NCI-H510A (cell line): ENCODE measurements at regions not wholly inside any gene's neighbourhood (a gene's known extent, or its start where the extent isn't known, plus 50 kb on each side); places are given as distances from the start of the nearest gene placed in this dataset.
A peak's percentile ranks its signal among the peaks of the same experiment; 100 is the strongest.

ENCODE experiments used
- DNase-seq: peaks from one replicate; lab custom pipeline; 2025; lab: John Stamatoyannopoulos, UW

DNA sequence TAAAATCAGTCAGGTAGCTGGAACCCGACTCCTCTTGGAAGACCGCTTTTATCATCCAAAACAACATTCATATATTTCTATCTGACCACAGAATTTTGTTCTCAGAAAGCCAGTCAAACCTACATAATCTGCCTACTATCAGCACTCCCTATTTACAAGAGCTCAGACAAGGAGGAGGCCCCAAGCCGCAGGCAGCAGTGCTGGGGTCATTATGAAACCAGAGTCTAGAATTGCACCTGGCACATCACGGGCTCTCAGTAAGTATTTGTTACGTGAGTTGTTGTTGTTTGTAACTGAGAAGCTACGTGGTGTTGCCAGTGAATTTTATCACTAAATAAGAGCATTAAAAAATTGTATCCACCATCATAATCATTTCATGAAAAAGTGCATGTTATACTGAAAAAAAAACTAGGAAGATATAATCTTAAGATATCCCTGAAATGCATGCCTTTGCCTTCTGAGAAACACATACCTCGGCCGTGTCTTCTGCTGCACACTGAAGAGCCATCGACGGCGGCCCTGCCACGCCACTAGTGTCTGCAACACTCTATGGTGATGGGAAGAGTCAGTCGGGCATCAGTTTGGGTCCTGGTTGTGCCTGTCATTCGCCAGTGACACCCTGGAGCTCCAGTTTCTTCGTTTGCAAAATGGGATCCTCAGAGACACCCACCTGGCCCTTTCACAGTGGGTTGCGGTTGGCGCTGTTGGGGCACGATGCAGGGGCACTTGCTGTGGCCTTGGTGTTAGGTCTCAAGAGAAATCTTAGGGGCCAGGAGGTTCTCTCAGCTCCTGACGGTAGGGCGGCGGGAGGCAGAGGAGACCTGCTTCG lies 505.9 kb downstream of the EIPR1 start:
- no peak for DNase-seq

DNA sequence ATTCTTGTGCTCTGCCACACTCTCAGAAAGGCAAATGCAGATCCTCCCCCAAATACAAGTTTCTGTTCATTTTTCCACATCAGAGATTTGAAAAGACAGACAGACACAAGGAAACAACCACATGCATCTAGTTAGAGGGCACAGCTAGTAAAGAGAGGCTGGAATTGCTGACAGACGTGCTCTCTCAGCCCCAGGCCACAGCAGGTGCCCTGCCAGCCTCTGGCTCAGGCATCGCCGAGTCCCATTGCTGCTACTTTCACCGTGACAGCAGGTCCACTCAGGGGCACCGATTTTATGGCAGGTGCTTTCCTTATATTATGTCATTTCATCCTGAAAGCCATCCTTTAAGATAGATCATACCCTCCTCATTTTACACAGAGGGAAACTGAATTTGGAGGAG lies 507.5 kb downstream of the EIPR1 start:
- peak; percentile 10 for DNase-seq

DNA sequence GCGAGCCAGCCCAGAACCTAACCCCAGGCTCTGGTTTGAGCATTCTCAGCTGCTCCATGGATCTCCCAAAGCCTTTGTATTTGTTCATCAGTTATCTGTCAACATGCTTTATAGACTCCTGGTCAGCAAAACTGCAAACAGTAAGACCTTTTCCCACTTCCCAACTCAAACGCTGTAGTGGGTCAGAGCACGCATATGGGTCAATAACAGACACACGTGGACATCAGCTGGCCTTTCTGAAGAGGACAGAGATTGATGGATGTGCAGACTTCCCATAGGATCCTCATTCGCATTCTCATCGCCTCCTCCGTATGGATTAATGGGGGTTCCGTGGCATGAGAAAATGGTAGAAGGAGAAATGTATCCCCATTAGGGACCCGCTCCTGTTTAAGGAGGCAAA lies 508.1 kb downstream of the EIPR1 start:
- DNase-seq: no peak

DNA sequence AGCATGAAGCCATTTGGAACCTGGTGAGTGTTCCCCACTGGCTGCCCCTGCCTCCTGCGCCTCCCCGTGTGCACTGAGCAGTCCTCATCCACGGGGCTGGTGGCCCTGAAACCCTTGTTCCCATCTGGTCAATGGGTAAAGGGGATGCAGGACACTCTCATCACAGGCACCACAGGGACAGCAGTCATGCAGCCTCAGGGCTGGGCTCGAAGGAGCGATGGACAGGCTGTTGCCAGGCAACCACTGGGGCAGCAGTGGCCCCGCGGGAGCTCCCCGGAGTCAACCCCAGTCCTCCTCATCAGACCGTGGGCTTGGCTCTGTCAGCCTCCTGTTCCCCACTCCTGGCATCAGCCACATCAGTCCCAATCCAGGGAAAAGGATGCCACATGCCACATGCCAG lies 509.5 kb downstream of the EIPR1 start:
- DNase-seq: no peak

DNA sequence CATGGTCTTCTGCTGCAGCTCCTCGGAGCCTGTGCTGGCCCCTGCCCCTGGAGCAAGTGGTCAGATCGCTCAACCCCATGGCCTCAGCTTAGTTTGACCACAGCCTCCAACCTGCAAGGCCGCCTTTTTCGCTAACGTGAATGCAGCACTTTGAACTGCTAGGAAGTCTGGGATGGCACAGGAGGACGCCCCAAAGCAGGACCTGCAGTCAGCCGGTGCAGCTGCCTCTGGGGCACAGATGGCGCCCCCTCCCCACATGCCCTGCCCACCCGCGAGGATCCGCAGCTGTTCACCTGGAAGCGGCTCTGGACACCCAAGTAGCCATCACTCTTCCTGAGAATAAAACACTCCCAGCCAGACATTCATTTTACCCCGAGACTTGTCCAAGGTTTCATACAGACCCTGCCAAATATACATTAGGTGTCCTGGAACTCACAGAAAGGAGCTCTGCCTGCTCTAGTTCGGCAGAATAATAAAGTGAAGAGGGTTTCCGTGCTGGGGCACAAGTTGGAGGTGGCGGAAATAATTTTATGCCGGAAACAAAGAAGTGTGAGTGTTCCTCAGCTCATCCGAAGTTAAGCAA lies 510.1 kb downstream of the EIPR1 start:
- no peak for DNase-seq

DNA sequence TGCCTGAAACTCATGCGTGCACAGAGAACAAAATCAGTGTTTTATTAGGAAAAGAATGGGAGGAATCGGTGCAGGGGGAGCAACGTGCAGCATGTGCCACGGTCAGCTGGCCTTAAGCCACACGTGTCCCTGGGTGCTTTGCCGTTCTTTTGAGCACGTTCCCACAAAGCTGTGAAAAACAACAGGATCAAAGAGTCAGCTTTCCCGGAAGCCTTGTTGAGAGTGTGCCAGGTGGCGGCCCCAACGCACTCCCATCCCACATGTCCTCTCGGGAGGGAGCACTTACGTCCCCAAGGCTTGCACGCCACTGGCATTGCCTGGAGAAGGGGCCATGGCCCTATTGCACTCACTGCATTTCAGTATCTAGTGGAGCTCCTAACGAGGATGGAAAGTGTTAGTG lies 511.2 kb downstream of the EIPR1 start:
- DNase-seq: peak; percentile 20

DNA sequence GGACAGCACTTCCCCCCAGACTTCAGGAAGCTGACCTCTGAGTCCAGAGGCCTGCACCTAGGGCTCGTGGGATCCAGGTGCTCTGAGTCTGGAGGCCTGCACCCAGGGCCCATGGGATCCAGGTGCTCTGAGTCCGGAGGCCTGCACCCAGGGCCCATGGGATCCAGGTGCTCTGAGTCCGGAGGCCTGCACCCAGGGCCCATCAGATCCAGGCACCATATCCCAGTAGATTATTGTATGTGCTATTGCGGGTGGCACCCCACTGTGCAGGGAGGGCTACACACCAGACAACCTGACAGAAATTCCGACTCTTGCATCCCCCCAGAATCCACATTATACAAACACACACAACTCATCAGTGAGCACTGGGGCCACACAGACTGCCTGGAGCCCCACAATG lies 515.2 kb downstream of the EIPR1 start:
- no peak for DNase-seq

DNA sequence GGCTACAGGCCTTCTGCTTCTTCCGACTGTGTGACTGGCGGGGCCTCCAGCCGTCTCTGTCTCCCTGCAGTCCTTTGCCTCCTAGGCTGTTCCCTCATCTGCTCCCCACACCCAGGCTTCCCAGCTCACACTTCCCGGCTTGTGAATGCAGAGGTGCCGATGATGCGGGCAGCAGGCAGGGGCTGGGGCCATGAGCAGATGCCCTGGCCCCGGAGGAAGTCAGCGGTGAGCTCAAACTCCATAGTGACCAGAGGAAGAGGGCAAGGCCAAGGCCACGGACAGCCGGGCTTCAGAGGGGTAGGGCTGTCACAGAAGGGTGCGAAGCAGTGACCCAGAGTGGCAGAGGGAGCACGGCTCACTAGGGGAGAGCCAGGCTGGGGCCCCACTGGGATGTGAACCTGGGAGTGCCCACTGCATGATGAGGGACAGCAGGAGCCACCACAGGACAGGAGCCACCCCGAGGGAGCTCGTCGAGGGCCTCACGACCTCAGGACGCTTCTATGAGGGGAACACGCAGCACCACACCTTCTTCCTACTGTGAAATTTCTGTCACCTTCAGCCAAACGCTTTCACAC lies 515.9 kb downstream of the EIPR1 start:
- no peak for DNase-seq

DNA sequence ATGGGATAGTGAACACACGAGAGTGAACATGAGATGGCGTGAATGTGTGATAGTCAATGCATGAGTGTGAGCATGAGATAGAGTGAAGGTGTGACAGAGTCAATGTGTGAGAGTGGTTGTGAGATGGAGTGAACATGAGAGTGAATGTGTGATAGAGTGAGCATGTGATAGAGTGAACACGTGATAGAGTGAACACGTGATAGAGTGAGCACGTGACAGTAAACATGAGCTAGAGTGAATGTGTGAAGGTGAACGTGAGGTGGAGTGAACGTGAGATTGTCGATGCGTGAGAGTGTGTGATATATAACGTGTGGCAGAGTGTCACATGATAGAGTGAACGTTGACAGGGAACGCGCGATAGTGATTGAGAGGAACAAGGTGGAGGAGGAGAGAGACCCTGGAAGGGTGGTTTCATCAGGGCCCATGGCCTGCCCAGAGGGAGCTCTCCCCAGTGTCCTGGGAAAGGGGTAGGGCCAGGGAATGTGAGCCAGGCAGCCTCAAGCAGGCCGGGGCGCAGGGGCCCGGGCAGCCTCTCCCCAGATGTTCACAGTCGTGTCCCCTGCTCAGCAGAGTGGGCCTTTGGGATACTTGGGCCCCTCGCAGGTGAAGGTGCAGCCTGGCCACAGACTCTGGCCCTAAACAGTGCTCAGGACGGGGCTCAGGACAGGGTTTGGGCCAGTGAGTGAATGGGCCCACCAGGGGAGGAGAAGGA lies 516.9 kb downstream of the EIPR1 start:
- DNase-seq: no peak

DNA sequence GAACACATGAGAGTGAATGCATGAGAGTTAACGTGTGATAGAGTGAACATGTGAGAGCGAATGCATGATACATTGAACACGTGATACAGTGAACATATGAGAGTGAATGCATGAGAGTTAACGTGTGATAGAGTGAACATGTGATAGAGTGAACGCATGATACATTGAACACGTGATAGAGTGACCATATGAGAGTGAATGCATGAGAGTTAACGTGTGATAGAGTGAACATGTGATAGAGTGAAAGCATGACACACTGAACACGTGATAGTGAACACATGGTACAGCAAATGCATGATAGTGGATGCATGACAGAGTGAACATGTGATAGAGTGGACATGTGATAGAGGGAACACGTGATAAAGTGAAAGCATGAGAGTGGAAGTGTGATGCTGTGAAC lies 517.9 kb downstream of the EIPR1 start:
- DNase-seq: no peak

DNA sequence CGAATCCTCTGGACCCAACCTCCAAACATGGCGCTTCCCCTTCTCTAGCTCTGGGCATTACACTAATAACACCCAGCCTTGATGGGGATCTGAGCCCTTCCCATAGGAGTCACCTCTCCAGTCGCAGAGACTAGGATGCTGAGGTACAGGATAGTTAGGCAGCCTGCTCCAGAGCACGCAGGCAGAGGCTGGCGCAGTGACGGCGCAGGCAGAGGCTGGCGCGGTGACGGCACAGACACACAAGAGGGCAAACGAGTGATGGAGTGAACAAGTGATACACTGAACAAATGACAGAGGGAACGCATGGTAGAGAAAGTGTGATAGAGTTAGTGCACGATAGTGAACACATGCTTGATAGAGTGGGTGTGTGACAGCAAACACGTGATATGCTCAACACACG lies 518.5 kb downstream of the EIPR1 start:
- DNase-seq: no peak

DNA sequence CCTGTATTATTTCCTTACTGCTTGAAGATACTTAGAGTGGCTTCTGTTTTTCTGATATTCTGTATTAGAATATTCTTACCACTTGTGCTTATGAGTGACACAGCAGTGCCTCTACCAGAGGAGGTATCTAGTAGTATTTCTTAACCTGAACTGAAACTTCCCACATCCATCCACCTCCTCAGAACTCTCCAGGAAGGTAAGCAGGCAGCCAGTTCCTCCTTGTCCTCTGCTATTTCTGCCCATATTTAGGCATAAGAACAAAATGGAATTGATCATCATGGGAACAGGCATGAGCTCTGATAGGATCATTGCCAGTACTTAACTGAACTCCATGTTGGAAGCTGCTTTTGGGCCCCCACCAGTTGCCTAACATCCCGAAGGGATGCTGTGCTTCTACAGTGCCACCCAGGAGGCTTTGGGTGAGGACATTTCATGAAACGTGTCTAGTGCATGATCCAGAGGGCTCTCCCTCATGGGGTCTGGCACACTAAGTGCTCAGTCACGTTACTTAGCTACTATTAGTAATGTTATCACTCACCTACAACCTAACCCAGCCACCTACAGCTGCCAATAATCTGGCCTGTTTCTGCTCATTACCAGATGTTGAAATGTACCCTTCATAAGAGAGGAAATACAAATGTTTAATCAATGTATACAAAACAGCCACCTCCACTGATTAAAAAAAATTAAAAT lies 520.7 kb downstream of the EIPR1 start:
- DNase-seq: no peak

DNA sequence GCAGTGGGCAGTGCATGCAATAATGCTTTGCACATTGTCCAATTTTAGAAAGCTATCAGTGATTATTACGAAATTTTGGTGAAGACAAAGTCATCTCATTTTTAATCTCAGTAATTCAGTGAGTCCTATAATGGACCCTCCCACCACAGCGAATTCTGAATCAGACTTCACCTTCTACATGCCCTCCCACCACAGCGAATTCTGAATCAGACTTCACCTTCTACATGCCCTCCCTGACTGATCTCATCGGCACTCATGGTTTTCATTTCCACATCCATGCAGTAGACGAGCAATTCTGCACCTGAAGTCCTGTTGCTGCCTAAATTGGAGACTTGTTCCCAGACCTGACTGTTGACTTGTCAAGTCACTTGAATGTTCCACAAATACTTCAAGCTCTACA lies 522.3 kb downstream of the EIPR1 start:
- DNase-seq: no peak

DNA sequence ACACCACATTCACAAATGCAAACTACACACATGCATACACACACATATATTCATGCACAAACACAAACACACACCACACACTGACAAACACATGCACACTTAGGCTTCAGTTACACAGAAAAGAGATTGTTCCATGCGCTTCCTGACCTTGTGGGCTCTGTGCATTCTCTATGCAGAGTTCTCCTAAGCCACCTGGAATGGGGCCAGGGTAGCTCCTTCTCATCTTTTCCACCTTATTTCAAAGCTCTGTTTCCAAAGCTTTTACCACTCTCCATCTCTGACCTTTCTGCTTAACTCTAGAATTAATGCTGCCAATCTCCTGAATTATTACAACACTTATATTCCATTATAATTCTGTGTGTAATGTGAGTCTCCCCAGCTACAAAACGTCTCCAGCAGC lies 522.3 kb upstream of the MYT1L start:
- DNase-seq: no peak

DNA sequence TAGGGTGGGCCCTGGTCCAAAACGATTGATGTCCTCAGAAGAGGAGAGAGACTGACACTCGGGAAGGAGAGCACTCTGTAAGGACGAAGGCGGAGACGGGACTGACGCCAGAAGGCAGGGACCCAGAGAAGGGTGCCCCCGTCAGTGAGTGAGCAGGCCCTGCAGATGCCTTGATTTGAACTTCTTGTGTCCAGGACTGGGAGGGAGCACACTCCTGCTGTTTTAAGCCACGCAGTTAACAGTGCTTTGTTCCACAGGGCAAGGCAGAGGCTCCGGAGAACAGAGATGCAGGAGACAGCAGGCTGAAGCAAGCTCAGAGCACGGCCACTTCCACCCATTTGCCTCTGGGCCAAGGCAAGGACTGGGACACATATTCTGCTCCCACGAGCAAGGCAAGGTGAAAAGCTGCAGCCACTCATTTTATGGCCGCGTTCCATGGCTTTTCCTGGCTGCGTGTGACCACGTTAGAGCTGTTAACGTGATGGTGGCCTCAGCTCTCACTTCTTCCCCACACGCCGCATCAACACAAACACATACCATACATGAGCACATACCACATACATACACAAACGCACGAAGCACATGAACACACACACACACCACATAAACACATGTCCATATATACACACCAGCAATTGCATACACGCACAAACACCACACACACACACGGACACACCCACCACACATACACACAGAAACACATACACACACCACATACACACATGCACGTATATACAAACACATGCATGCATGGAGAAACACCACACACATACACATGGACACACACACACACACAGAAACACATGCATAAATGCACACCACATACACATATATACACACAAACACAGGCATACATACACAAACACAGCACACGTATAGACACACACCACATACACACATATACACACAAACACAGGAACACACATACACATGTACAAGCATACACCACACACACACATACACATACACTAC lies 521.0 kb upstream of the MYT1L start:
- no peak for DNase-seq

DNA sequence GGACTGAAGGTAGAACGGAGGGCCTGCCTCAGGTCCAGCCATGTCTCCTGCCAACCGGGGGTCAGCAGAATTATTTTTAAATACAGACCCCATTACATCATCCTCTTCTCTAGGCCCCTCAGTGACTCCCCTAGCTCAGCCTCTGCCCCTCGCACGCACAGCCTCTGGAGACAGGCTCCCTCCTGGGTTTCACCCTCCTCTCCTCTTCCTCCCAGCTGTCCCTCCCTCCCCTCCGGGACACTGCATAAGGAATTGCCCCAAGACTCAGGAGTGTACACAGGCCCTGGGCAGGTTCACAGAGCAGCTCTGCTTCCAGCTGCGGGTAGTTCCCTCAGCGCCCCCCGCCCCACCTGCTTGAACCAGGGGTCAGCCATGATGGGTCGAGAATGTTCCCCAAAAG lies 520.2 kb upstream of the MYT1L start:
- DNase-seq: no peak

DNA sequence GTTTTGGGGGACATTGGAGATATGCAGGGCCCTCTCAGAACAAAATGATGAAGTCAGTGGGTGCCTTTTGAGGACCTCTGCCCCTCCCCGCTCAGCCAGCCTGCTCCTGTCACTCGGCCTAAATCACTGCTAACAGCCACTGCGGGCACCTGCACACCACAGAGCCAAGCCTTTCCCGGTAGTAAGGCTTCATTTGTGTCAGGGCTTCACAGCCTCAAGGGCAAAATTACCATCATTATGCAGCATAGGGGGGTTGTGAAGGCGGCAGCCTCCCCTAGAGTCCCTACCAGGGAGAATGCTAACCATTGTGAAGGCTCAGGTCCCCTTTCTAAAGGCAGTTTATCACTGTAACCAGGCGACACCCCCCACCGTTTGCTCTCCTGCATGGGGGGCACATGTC lies 519.8 kb upstream of the MYT1L start:
- no peak for DNase-seq

DNA sequence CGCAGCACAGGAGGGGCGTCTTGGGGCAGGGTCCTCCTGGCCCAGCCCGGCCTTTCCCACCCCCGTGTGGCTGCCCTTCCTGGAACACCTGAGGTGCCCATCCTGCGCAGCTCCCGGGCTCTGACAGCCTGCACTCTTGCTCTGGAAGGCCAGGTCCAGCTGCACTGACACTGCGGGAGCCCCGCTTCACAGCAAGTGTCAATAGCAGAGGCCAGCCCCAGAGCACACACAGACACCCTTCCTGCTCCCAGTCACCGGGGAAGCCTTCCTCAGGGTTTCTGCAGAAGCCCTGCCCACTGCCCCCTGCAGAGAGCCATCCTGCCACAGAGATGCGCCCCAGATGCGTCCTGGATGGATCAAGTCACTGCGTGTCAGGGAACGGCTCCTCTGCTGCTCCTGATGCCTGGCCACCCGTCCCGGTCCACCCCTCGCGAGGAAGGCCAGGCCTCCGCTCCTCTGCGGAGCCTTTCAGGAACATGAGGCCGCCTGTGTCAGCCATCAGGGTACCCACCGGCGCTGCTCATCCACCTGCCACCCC lies 519.2 kb upstream of the MYT1L start:
- peak; percentile 84 for DNase-seq

DNA sequence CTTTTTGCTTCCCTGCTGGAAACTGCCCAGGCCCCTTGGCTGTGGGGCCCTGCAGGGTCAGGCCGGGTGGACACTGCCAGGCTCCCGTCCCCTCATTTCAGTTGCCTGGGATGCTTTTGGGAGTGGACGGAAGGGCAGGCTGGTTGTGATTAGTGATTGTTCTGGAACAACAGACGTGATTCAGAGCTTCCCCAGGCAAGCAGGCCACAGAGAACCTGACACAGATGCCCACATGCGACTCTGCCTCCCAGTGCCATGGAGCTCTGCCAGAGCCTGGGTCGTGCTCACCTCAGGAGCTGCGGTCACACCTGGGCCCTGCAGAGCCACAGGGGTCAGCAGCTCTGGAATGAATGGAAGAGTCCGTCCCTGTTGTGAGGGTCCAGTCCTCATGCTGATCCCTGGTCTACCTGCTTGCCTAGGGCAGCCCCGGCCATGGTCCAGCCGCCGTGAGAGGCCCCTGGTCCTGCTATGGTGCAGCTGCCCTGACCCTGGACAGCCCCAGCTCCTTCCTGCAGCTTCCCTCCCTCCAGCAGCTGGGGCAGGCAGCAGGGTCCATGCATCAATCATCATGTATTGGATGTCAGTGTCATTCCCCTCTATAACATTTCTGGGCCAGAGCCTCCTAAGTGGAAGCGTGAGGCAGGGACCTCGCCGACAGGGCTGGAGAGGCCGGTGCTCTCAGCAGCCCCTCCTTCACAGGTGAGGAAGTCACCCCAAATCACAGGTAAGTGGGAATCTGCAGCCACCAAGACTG lies 518.6 kb upstream of the MYT1L start:
- DNase-seq: no peak
